Ishikawa (cell line): ENCODE measurements at regions not wholly inside any gene's neighbourhood (a gene's known extent, or its start where the extent isn't known, plus 50 kb on each side); places are given as distances from the start of the nearest gene placed in this dataset.

ENCODE experiments used
- EP300 ChIP-seq: IDR thresholded peaks from 2 replicates; pipeline ENCODE4 v1.6.1; 2012; ENCODE audit warnings: borderline replicate concordance
- FOXM1 ChIP-seq: IDR thresholded peaks from 2 replicates; pipeline ENCODE4 v1.6.1; 2012; ENCODE audit warnings: low read depth, borderline replicate concordance
- RAD21 ChIP-seq: IDR thresholded peaks from 2 replicates; pipeline ENCODE4 v1.6.1; 2012; ENCODE audit warnings: low read depth
- TF ChIP-seq, protein P1 (sequence below): IDR thresholded peaks from 2 replicates; pipeline ENCODE4 v1.6.1; 2012
- TF ChIP-seq, protein P2 (sequence below): IDR thresholded peaks from 2 replicates; pipeline ENCODE4 v1.6.1; 2012; ENCODE audit warnings: low read depth, mild to moderate bottlenecking

DNA sequence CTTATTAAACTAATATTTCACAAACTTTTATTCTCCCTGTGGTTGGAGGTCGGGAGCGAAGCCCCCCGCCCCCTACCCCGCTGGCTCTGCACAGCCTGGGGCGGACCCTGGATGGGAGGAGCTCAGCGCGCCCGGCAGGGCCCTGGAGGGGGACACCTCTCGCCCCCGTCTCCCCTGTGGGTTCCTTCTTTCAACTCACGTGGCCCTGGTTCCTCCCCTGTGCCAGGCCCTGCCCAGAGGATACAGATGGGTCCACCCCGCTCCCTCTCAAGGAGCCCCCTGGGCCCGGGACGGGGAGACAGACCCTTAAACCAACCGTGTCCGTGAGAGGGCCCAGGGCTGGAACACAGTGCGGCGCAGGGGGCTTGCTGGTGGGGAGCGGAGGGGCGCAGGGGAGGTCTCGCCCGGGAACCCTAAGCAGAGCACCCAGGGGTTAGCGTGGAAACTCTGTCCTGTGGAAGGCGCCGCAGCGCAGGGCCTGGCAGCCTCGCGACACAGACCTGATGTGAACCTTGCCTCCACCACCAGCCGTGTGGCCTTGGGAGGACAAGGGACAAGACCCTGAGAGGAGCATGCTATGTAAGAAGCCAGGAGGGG lies 103.7 kb upstream of the MVB12B start:
- TF ChIP-seq RAD21: no peak
- TF ChIP-seq EP300: no peak
- TF ChIP-seq, protein P1, sequence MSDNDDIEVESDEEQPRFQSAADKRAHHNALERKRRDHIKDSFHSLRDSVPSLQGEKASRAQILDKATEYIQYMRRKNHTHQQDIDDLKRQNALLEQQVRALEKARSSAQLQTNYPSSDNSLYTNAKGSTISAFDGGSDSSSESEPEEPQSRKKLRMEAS: no peak
- TF ChIP-seq, protein P2, sequence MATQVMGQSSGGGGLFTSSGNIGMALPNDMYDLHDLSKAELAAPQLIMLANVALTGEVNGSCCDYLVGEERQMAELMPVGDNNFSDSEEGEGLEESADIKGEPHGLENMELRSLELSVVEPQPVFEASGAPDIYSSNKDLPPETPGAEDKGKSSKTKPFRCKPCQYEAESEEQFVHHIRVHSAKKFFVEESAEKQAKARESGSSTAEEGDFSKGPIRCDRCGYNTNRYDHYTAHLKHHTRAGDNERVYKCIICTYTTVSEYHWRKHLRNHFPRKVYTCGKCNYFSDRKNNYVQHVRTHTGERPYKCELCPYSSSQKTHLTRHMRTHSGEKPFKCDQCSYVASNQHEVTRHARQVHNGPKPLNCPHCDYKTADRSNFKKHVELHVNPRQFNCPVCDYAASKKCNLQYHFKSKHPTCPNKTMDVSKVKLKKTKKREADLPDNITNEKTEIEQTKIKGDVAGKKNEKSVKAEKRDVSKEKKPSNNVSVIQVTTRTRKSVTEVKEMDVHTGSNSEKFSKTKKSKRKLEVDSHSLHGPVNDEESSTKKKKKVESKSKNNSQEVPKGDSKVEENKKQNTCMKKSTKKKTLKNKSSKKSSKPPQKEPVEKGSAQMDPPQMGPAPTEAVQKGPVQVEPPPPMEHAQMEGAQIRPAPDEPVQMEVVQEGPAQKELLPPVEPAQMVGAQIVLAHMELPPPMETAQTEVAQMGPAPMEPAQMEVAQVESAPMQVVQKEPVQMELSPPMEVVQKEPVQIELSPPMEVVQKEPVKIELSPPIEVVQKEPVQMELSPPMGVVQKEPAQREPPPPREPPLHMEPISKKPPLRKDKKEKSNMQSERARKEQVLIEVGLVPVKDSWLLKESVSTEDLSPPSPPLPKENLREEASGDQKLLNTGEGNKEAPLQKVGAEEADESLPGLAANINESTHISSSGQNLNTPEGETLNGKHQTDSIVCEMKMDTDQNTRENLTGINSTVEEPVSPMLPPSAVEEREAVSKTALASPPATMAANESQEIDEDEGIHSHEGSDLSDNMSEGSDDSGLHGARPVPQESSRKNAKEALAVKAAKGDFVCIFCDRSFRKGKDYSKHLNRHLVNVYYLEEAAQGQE: no peak
- TF ChIP-seq FOXM1: no peak
